ENCODE measurements at regions not wholly inside any gene's neighbourhood (a gene's known extent, or its start where the extent isn't known, plus 50 kb on each side); places are given as distances from the start of the nearest gene placed in this dataset.

- TF ChIP-seq MXI1 (IDR thresholded peaks at IDR 0.05; ENCODE audit: borderline replicate concordance, low read depth, low read length), result no peak
Measured at GRCh38 chr13:80036845-80037504, 304.0 kb downstream of the SPRY2 start (continued).

DNA sequence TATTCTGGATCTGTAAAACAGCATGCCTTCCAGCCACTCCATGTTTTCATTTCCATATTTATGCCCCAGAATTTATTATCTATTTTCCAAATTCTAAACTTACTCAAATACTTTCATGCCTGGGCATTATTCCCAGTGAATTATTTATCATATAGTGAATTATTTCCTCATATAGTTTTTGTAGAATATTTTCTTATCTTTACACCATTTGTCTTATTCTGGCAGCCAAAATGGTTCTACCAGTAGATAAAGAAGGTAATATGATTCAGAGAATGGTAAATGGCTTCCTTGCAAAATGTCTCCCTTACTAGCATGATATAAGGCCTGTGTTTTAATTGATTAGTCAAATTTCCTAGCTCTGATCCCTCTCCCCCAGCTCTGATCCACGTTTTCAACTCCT lies 305.8 kb downstream of the SPRY2 start:
- Histone ChIP-seq H2AFZ (replicated peaks; ENCODE audit: low read length, poor library complexity) (no peak overlapping the region), H3K4ac (ENCODE audit: low read depth, low read length) (peak overlapping the region; percentile 12; the same call in 1 of the 2 replicates), H2AK5ac (ENCODE audit: low read depth, low read length) (no peak overlapping the region), H3K14ac (replicated peaks; ENCODE audit: low read depth, low read length) (no peak overlapping the region), H3K4me3 (ENCODE audit: insufficient read depth, low read depth, low read length) (no peak overlapping the region), H4K5ac (ENCODE audit: low read depth, low read length) (no peak overlapping the region), H2BK5ac (ENCODE audit: low read depth, low read length, poor library complexity, severe bottlenecking) (no peak overlapping the region), H2BK15ac (ENCODE audit: low read depth, low read length) (no peak overlapping the region), H3K56ac (ENCODE audit: extremely low read depth, insufficient read depth, low read length) (no peak overlapping the region), H3K9me3 (ENCODE audit: control insufficient read depth, insufficient read depth, low read length) (no peaks in the 10 kb centered on the region), H3K27me3 (ENCODE audit: control insufficient read depth, insufficient read depth, low read length) (no peaks in the 10 kb centered on the region), H3K9me1 (ENCODE audit: insufficient read depth, low read length) (no peaks in the 10 kb centered on the region), H4K91ac (ENCODE audit: insufficient read depth, low read depth, low read length) (no peak overlapping the region), H2BK20ac (ENCODE audit: low read depth, low read length) (no peak overlapping the region; the same call in 1 of the 2 replicates), H4K8ac (ENCODE audit: low read depth in 2 of 2, low read length in 2 of 2) (no peak overlapping the region), H3K23ac (ENCODE audit: low read depth, low read length) (no peak overlapping the region), H3K36me3 (ENCODE audit: control insufficient read depth, insufficient read depth, low read length) (no peaks in the 10 kb centered on the region), H3K4me2 (ENCODE audit: low read depth, low read length) (no peak overlapping the region), H3K9ac (ENCODE audit: low read depth, low read length) (no peak overlapping the region), H3K4me1 (ENCODE audit: control insufficient read depth, insufficient read depth, low read length) (peaks cover 5% of the 10 kb centered on the region; the same call in 1 of the 2 replicates), H3K18ac (ENCODE audit: low read depth, low read length) (no peak overlapping the region; the same call in 1 of the 2 replicates), H3K27ac (ENCODE audit: insufficient read depth, low read length) (no peak overlapping the region), H2AK9ac (replicated peaks; ENCODE audit: low read depth, low read length, poor library complexity) (no peak overlapping the region), H3K79me1 (ENCODE audit: low read depth in 1 of 2, low read length in 2 of 2) (0 out of 4 replicates have a peak, but pooled peaks cover 0 to 3% of the 10 kb centered on the region in 2 experiments), H2BK120ac (ENCODE audit: low read depth, low read length) (no peak overlapping the region), H4K20me1 (ENCODE audit: insufficient read depth, low read length) (no peaks in the 10 kb centered on the region)
- TF ChIP-seq RAD21 (IDR thresholded peaks at IDR 0.05; ENCODE audit: low read length), result no peak
- TF ChIP-seq MXI1 (IDR thresholded peaks at IDR 0.05; ENCODE audit: borderline replicate concordance, low read depth, low read length), result no peak
- TF ChIP-seq CEBPB (IDR thresholded peaks at IDR 0.05; ENCODE audit: low read depth, low read length), result no peak
- TF ChIP-seq, protein P1, sequence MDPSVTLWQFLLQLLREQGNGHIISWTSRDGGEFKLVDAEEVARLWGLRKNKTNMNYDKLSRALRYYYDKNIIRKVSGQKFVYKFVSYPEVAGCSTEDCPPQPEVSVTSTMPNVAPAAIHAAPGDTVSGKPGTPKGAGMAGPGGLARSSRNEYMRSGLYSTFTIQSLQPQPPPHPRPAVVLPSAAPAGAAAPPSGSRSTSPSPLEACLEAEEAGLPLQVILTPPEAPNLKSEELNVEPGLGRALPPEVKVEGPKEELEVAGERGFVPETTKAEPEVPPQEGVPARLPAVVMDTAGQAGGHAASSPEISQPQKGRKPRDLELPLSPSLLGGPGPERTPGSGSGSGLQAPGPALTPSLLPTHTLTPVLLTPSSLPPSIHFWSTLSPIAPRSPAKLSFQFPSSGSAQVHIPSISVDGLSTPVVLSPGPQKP (IDR thresholded peaks at IDR 0.05; ENCODE audit: borderline replicate concordance, low read depth, low read length), result no peak
- intact Hi-C loops (cut with micrococcal nuclease), result no loop called here
- ATAC-seq (ENCODE audit: low read depth) (no peak), DNase-seq (no peak)
- no CpG with 5 or more reads among the region's 1 CpG for WGBS, 2 experiments (ENCODE audit: extremely low coverage in 2 of 2, insufficient read length in 1 of 2)
- ChIA-PET POLR2A (ENCODE audit: unreplicated experiment) (no interaction called here), CTCF (no interaction called here)
- no TSS peak for BruUV-seq (replicated peaks)
- in situ Hi-C loops (cut with MboI; ENCODE audit: low sequenced_read_pairs), result loop anchor here (25.0 kb wide), 1 partner anchor 248 kb away; no protein-coding TSS in a partner anchor
- dilution Hi-C loops (cut with HindIII; ENCODE audit: low sequenced_read_pairs, unreplicated experiment), result no loop called here

Data from IMR-90 (cell line).